ENCODE measurements at regions not wholly inside any gene's neighbourhood (a gene's known extent, or its start where the extent isn't known, plus 50 kb on each side); places are given as distances from the start of the nearest gene placed in this dataset.

DNA sequence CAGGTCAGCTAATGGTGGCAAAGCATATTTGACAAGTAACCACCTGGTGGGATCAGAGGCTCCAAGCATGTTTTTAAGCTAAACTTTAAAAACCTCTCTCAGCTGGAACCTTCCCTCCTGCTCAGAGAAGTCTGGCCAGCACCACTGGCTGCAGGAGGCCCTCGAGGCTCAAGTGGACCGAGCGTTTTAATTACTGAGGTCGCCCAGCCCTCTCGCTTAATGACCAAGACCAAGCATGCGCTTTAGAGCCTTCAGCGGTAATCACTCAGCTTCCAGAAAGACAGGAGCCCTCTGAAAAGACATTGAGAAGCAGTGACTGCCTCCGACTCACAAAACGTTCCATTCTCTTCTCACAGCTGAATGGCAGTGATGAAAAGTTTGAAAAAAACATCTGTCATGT is 383.4 kb upstream of the ADARB2 start:
- Histone ChIP-seq H3K4me3 (no peak overlapping the region), H3K36me3 (no peaks in the 10 kb centered on the region), H3K27me3 (peaks cover 0 to 6% (median 0%) of the 10 kb centered on the region in 9 donors), H3K4me1 (no peaks in the 10 kb centered on the region), H3K27ac (no peak overlapping the region), H3K9me3 (peaks cover 0 to 9% (median 0%) of the 10 kb centered on the region in 12 donors)
- no peak for DNase-seq
- ATAC-seq, result no peak
- TF ChIP-seq, protein P1, sequence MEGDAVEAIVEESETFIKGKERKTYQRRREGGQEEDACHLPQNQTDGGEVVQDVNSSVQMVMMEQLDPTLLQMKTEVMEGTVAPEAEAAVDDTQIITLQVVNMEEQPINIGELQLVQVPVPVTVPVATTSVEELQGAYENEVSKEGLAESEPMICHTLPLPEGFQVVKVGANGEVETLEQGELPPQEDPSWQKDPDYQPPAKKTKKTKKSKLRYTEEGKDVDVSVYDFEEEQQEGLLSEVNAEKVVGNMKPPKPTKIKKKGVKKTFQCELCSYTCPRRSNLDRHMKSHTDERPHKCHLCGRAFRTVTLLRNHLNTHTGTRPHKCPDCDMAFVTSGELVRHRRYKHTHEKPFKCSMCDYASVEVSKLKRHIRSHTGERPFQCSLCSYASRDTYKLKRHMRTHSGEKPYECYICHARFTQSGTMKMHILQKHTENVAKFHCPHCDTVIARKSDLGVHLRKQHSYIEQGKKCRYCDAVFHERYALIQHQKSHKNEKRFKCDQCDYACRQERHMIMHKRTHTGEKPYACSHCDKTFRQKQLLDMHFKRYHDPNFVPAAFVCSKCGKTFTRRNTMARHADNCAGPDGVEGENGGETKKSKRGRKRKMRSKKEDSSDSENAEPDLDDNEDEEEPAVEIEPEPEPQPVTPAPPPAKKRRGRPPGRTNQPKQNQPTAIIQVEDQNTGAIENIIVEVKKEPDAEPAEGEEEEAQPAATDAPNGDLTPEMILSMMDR (IDR thresholded peaks at IDR 0.05), result no peak
- intact Hi-C loops (cut with DNase I), result no loop called here
- 35 to 46% (median 39%) methylated on average over 9 of the region's 9 CpGs for WGBS, 4 donors

DNA sequence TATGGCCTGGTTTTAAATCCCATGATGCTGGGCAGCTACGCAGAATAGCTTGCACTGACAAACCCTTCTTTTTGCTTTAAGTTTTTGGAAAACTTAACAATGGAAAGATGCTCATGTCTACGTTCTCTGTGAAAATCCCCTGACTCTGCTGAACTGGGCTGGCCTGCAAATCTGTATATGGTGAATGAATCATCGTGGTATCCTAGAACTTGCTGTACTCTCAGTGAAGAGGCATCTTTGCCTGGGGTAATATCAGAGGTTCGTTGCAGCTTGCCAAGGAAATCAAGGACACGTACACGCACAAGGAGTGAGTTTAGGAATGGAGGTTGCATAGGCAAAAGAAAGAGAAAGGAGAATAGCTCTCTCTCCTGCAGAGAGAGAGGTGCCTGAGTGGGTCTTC is 382.0 kb upstream of the ADARB2 start:
- Histone ChIP-seq H3K4me3 (no peak overlapping the region), H3K27me3 (peaks cover 0 to 6% (median 0%) of the 10 kb centered on the region in 9 donors), H3K9me3 (peaks cover 0 to 9% (median 0%) of the 10 kb centered on the region in 12 donors), H3K36me3 (no peaks in the 10 kb centered on the region), H3K27ac (no peak overlapping the region), H3K4me1 (no peaks in the 10 kb centered on the region)
- intact Hi-C loops (cut with DNase I), result no loop called here
- WGBS, 4 donors, result 82 to 93% (median 83%) methylated on average over 6 of the region's 6 CpGs
- TF ChIP-seq POLR2A (IDR thresholded peaks at IDR 0.05), result no peak
- TF ChIP-seq, protein P1 (IDR thresholded peaks at IDR 0.05), result no peak
- ATAC-seq, result no peak
- DNase-seq, result no peak

GRCh38 chr10:2118201-2118600 is 380.9 kb upstream of the ADARB2 start:
- 87 to 97% (median 94%) methylated on average over 3 of the region's 3 CpGs for WGBS, 4 donors
- ATAC-seq (no peak), DNase-seq (no peak)
- intact Hi-C loops (cut with DNase I), result no loop called here
- Histone ChIP-seq H3K36me3 (no peaks in the 10 kb centered on the region), H3K27ac (no peak overlapping the region), H3K4me1 (no peaks in the 10 kb centered on the region), H3K9me3 (peaks cover 0 to 9% (median 0%) of the 10 kb centered on the region in 12 donors), H3K4me3 (no peak overlapping the region), H3K27me3 (peaks cover 0 to 6% (median 0%) of the 10 kb centered on the region in 9 donors)
- TF ChIP-seq, protein P1 (IDR thresholded peaks at IDR 0.05), result no peak
- TF ChIP-seq POLR2A (IDR thresholded peaks at IDR 0.05), result no peak

- Histone ChIP-seq H3K4me3 (no peak overlapping the region), H3K36me3 (no peaks in the 10 kb centered on the region), H3K4me1 (no peaks in the 10 kb centered on the region), H3K27me3 (peaks cover 0 to 6% (median 0%) of the 10 kb centered on the region in 9 donors), H3K27ac (no peak overlapping the region), H3K9me3 (peaks cover 0 to 9% (median 0%) of the 10 kb centered on the region in 12 donors)
- no peak for DNase-seq
- WGBS, 4 donors, result 89 to 100% (median 93%) methylated on average over 1 of the region's 1 CpG
- no peak for TF ChIP-seq POLR2A (IDR thresholded peaks at IDR 0.05)
- TF ChIP-seq, protein P1 (IDR thresholded peaks at IDR 0.05), result no peak
- intact Hi-C loops (cut with DNase I), result no loop called here
- no peak for ATAC-seq
Measured at GRCh38 chr10:2117641-2118040, 380.3 kb upstream of the ADARB2 start.
